HFFc6 (cell line): ENCODE measurements at regions not wholly inside any gene's neighbourhood (a gene's known extent, or its start where the extent isn't known, plus 50 kb on each side); places are given as distances from the start of the nearest gene placed in this dataset.

Experiments used
- DNase-seq: peaks from one replicate; pipeline ENCODE4 v3.0.0-alpha.2; 2018
- H3K27ac Mint-ChIP-seq: 2 replicates; pipeline ENCODE4 v1.8.0; 2020; ENCODE audit warnings: mild to moderate bottlenecking, mixed read lengths
- H3K27me3 Mint-ChIP-seq: 2 replicates; pipeline ENCODE4 v1.8.0; 2021; ENCODE audit warnings: mild to moderate bottlenecking, moderate library complexity, mixed read lengths; ENCODE audit not compliant: insufficient read depth
- H3K36me3 Mint-ChIP-seq: 2 replicates; pipeline ENCODE4 v1.8.0; 2021; ENCODE audit warnings: low read depth, mixed read lengths
- H3K4me1 Mint-ChIP-seq: 2 replicates; pipeline ENCODE4 v1.8.0; 2020; ENCODE audit warnings: low read depth, mixed read lengths
- H3K4me3 Mint-ChIP-seq: 2 replicates; pipeline ENCODE4 v1.8.0; 2020; ENCODE audit warnings: mild to moderate bottlenecking, moderate library complexity, mixed read lengths
- H3K9me3 Mint-ChIP-seq: 2 replicates; pipeline ENCODE4 v1.8.0; 2020; ENCODE audit warnings: mild to moderate bottlenecking, mixed read lengths
- CTCF ChIP-seq: fragments of 200-600 bp; sonication (generic); IDR thresholded peaks from 2 replicates; pipeline ENCODE4 v1.5.0; 2021; ENCODE audit warnings: antibody characterized with exemption, mild to moderate bottlenecking

GRCh38 chr10:33025910-33026309 is 67.9 kb upstream of the ITGB1 start:
- H3K4me1 Mint-ChIP-seq = no peaks in the 10 kb centered on the region; the same call in 1 of the 2 replicates
- no peaks in the 10 kb centered on the region for H3K36me3 Mint-ChIP-seq
- no peak overlapping the region for H3K27ac Mint-ChIP-seq
- no peak for DNase-seq
- no peak overlapping the region for H3K4me3 Mint-ChIP-seq
- peaks cover 2% of the 10 kb centered on the region for H3K27me3 Mint-ChIP-seq
- no peak for TF ChIP-seq CTCF
- no peaks in the 10 kb centered on the region for H3K9me3 Mint-ChIP-seq

GRCh38 chr10:33025039-33025438 is 67.0 kb upstream of the ITGB1 start:
- H3K9me3 Mint-ChIP-seq = no peaks in the 10 kb centered on the region
- DNase-seq = no peak
- H3K36me3 Mint-ChIP-seq = no peaks in the 10 kb centered on the region
- H3K27me3 Mint-ChIP-seq = peaks cover 2% of the 10 kb centered on the region
- no peak overlapping the region for H3K4me3 Mint-ChIP-seq
- TF ChIP-seq CTCF = no peak
- no peak overlapping the region for H3K27ac Mint-ChIP-seq
- H3K4me1 Mint-ChIP-seq = no peaks in the 10 kb centered on the region

GRCh38 chr10:33022691-33023090 is 64.7 kb upstream of the ITGB1 start:
- no peak for DNase-seq
- TF ChIP-seq CTCF = no peak
- Mint-ChIP-seq H3K27ac (no peak overlapping the region), H3K4me1 (no peaks in the 10 kb centered on the region), H3K36me3 (peaks cover 4% of the 10 kb centered on the region; the same call in 1 of the 2 replicates), H3K27me3 (peaks cover 3% of the 10 kb centered on the region), H3K4me3 (no peak overlapping the region), H3K9me3 (no peaks in the 10 kb centered on the region)

- peaks cover 4% of the 10 kb centered on the region; the same call in 1 of the 2 replicates for H3K36me3 Mint-ChIP-seq
- no peak overlapping the region for H3K27ac Mint-ChIP-seq
- H3K4me1 Mint-ChIP-seq = no peaks in the 10 kb centered on the region
- H3K4me3 Mint-ChIP-seq = no peak overlapping the region
- no peak for TF ChIP-seq CTCF
- no peaks in the 10 kb centered on the region for H3K9me3 Mint-ChIP-seq
- peaks cover 3% of the 10 kb centered on the region for H3K27me3 Mint-ChIP-seq
- no peak for DNase-seq
Observed at GRCh38 chr10:33022090-33022489, 64.1 kb upstream of the ITGB1 start.

- Mint-ChIP-seq H3K36me3 (peaks cover 4% of the 10 kb centered on the region; the same call in 1 of the 2 replicates), H3K9me3 (no peaks in the 10 kb centered on the region), H3K4me3 (no peak overlapping the region), H3K4me1 (peaks cover 10% of the 10 kb centered on the region), H3K27me3 (peaks cover 2% of the 10 kb centered on the region; the same call in 1 of the 2 replicates), H3K27ac (no peak overlapping the region)
- DNase-seq = no peak
- no peak for TF ChIP-seq CTCF
Observed at GRCh38 chr10:33016988-33017387, 59.0 kb upstream of the ITGB1 start.
